22Rv1 (cell line): ENCODE measurements at regions not wholly inside any gene's neighbourhood (a gene's known extent, or its start where the extent isn't known, plus 50 kb on each side); places are given as distances from the start of the nearest gene placed in this dataset.

Experiments
- ZFX ChIP-seq: fragments of 450-650 bp; IDR thresholded peaks from 2 replicates; pipeline ENCODE4 v1.6.1; 2017; ENCODE audit warnings: antibody characterized with exemption, borderline replicate concordance
- TF ChIP-seq, protein P1 (sequence below): fragments of 450-650 bp; IDR thresholded peaks from 2 replicates; pipeline ENCODE4 v1.5.1; 2017; ENCODE audit warnings: mild to moderate bottlenecking

DNA sequence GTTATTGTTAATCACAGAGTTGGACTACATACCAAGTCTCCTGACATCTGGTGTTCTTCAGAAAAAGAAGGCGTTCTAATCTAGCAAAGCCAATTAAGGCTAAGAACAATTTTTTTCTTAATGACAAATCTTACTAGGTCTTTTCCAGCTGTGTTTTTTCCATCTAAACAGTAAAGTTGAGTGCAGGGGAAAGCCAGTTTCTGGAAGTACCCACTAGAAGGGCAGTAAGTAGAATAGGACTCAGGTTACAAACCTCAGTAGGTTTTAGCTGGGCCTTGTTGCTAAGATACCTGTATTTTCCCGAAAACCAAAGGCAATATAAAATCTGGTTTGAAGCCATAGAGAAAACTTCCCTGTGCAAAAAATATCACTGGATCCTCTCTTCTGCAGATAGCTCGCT is 351.9 kb downstream of the ETS1 start:
- TF ChIP-seq, protein P1, sequence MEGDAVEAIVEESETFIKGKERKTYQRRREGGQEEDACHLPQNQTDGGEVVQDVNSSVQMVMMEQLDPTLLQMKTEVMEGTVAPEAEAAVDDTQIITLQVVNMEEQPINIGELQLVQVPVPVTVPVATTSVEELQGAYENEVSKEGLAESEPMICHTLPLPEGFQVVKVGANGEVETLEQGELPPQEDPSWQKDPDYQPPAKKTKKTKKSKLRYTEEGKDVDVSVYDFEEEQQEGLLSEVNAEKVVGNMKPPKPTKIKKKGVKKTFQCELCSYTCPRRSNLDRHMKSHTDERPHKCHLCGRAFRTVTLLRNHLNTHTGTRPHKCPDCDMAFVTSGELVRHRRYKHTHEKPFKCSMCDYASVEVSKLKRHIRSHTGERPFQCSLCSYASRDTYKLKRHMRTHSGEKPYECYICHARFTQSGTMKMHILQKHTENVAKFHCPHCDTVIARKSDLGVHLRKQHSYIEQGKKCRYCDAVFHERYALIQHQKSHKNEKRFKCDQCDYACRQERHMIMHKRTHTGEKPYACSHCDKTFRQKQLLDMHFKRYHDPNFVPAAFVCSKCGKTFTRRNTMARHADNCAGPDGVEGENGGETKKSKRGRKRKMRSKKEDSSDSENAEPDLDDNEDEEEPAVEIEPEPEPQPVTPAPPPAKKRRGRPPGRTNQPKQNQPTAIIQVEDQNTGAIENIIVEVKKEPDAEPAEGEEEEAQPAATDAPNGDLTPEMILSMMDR, result no peak
- TF ChIP-seq ZFX, result no peak
